ELF-1 (cell line): ENCODE measurements at regions not wholly inside any gene's neighbourhood (a gene's known extent, or its start where the extent isn't known, plus 50 kb on each side); places are given as distances from the start of the nearest gene placed in this dataset.
"Not testable (repeated sequence)": the region's sequence is repeated elsewhere in the genome, so short reads cannot be mapped to it uniquely, and the experiment has no call there.

Experiments
- DNase-seq: peaks from one replicate; pipeline ENCODE4 v3.0.0-alpha.2; 2016; ENCODE audit warnings: low read depth, low spot score

DNA sequence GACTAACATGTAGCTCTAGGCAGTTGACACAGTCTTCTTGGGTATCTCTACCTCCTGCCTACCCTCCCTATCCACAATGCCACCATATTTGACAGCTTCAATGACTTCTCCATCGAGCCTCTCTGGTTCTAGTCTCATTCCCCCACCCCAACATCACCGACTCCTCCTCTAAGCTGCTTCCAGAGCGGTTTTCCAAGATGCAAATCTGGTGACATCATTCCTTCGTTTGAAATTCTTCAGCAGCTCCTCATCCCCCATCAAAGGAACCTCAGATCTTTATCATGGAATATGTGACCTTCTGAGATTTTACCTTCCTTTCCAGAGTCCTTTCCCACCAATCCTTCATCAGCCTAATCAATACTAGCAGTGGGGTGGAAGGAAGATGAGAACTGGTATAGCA lies 352.4 kb upstream of the RUNX1 start:
- DNase-seq: no peak

DNA sequence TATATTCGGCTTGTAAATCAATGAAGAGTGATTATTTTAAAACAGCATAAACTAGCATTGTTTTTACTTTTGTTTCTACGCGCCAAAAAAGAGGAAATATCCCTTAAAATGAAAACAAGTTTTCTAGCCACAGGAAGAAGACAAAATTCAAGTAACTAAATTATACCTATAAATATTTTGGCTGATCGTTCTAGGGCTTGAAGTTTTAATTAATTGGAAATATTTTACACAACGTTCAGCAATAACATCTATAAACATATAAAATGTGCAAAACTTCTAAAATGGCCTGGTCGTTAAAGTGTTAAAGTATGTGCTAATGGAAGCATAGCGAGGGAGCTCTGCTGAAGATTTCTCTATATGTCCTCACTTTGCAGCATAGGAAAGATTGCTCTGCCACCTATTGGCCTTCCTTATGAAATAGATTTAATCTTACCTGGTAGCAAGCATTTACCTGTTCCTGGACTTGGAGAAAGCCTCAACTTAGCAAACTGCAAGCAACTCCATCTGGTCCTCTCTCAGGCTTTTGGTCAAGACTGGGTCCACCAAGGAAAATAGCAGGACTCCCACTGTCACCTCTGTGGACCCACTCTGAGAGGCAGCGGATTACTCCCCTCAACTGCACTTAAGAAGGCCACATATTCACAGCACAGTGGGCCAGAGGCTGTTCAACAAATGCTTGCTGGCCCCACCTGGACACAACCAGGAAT lies 351.3 kb upstream of the RUNX1 start:
- peak; percentile 18 for DNase-seq

DNA sequence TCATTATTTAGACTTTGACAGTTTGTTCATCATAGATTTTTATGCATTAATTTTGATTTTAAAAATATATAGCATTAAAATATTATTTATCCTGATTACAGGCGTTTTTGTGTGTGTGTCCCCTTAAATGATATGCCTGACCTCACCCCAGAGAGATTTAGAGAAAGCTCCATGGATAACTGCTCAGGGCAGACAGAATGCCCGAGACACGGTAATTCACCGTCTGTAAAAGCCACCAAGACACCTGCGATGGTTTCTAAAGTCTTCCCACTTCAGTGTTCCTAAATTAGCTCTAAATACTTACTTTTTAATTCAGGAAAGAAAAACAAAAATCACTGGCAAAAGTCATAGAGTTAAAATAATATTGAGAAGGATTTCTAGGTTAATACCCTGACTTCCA lies 350.6 kb upstream of the RUNX1 start:
- no peak for DNase-seq

DNA sequence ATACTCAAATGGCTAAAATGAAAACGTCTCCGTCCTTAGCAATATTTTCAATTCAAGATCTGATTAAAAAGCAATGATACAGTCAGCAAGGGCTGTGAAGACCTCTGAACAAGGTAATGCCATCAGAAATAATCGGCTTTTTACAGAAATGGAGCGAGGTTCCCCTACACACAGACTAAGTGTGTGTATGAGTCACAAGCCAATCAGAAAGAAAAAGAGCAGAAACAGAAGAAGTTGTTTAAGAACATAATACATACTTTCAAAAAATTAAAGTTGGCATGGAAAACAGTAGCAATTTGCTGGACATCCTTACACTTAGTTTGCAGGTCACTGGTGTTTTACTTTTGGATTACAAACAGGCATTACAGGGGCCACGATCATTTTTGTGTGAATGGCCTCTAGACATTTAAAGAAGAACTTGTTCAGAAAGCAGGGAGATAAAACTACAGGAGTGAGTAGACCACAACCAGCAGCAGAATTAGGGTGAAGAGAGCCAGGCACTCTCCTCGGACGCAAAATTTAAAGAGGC lies 350.0 kb upstream of the RUNX1 start:
- DNase-seq: no peak

DNA sequence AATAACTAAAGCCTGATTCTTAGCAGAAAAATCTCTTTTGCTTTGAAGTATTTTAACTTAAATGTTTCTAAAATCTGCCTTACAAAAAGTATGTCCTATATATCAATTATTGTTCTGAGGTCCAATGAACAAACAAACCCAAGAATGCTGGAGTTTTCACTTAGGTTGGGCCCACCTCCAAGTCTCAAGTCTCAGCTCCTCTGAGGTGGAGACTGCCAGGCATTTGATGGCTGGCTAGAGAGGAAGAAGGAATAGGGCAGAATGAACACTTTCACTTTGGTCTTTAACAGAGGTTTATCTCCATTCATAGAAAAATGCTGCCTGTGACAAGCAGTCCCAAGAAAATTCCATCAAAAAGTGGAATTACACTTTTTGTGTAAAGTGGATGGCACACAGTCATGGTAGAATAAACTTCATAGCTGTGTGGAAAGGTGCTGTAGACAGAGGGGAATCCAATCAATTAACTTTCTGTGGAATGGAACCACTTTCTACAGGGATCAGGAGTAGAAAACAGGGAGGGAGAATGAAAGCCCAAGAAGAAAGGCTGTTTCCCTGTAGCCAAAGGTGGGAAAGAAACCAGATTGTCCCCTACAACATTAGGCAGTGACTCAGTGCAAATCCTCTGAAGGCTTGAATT lies 349.4 kb upstream of the RUNX1 start:
- DNase-seq: no peak

DNA sequence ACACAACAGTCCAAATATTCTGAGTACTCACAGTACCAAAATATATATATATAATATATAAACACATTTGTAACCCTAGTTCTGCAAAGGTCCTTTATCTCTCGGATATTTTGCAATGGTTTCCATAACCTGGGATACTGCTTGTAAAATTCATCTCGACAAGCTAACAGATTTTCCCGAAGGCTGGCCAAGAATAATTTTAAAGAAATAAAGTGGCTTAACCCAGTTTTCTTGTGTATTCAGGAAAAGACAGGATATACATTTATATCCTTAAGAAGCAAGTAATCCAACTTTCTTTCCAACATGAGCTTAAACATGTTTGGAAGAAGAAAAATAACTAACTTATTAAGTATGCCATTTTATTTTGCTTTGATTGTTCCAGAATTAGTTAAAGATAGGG lies 348.7 kb upstream of the RUNX1 start:
- no peak for DNase-seq

DNA sequence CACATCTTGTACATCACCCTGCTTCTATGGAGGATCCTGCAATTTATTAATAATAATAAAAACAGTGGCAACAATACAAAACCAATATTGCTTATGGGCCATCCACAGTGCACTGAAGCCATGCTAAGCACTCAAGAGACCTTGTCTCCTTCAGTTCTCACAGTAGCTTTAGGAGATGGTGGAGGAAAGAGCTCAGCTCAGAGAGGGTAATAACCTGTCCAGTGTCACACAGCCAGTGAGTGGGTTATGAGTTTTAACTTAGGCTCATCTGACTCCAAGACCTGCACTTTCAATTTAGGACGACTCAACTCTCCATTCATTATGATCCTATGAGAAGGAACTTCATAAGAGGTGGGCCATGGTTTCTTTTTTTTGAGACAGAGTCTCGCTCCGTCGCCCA lies 347.6 kb upstream of the RUNX1 start:
- DNase-seq: no peak

DNA sequence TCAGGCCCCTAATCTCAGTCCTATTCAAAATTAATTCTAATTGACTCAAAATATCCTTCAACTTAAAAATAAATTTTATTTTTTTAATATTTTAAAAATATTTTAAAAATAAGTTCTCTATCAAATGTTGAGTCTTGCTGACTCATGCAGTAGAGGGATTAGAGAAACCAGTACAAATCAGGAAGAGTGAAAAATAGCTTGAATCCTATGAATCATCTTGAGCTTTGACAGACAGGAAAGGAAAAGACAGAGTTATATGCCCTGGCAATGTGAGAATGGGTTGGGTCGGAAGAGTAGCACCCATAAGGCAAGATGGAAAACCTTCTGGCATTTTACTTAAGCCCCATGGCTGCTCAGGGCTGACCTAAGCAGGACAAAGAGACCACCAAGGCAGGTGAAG lies 346.6 kb upstream of the RUNX1 start:
- no peak for DNase-seq

DNA sequence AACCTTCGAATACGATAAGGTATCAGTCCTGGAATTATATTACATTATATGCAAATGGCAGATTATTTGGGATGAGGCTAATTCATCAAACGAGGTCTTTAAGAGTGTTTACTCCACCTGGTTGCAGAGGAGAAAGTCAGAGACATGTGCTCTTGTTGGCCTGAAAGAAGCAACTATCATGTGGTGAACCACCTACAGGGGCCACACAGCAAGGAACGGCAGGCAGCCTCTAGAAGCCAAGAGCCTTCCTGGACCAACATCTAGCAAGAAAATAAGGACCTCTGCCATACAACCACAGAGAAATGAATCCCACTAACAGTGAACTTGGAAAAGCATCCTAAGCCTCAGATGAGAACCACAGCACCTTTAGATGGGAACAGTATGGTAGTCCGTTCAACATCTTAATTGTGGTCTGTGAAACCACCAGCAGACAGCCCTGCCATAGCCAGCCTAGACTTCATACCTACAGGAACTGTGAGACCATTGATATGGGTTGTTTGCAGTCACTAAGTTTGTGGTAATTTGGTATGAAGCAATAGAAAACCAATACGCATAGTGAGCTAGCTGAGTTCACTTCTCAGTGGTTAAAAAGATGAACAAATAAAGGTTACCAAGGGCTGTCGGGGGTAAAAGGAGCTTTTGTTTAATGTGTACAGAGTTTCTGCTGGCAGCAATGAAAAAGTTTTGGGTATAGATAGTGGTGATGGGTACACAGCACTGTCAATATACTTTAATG lies 345.7 kb upstream of the RUNX1 start:
- no peak for DNase-seq

DNA sequence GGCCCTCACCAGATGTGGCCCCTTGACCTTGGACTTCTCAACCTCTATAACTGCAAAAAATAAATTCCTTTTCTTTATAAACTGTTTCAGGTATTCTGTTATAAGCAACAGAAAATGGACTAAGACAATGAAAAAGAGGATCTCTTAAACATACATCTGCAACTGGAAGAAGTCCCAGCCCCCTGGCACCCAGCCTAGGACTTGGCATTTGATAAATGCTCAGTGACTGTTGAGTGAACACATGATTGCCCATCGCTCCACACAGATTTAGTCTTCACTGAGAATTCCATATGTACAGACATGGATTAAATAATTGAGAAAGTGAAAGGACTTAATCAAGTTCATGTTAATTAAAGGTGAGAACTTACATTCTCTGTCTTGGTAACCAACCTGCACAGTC lies 344.9 kb upstream of the RUNX1 start:
- no peak for DNase-seq

DNA sequence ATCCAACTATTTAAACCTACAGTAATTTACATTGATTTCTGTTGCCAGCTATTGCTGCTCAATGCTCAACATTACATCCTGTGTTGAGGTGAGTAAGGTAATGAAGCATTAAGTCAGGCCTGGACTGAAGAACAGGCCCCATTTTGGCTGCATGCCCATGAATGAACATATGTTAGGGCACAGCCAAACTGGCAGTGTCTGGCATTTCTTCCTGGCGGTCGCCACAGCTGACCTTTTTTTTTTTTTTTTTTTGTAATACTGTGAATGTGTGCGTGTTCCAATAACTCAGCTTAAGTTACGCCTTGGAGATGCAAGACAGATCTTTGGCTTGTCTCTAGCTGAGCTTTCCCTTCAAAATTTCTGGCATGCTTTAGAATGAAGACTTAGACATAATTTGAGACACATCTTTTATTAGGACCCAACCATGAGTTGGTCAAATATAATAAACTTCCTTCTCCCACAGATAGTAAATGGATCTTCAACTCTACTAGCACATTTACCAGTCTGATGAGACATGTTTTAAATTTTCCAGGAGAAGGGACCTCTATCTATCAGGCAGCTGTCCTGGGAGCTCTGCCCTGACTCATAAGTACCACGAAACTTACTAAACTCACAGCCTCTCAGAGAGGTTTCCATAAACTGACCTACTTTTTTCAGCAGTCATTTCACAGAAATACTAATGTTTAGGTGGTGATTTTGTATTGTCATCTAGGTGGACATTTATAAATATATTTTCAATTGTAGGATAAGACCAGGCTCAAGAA lies 341.1 kb upstream of the RUNX1 start:
- no peak for DNase-seq

DNA sequence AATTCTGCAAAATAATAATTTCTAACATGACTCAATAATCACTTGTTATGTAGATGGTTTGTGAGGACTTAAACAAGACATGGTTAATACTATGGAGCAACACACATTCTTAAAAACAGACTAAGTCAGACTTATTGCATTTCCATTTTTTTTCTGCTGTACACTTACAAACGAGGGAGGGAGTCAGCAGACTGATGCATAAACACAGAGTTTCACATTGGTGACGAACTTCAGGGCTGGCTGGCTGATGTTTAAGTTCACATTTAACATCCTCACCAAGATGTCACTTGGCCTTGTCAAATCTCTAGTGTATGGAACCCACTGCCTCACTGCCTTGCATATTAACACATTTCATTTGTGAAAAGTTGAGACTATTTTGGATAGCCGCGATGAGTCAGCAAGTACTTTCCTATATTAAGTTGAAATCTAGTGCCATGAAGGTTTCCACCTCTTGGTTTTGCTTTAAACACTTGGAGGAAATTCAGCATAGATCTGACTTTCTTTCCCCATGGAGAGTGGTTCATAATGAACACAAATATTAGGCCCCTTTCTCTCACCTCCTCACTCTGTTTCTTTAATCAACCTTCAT lies 337.5 kb upstream of the RUNX1 start:
- no peak for DNase-seq

DNA sequence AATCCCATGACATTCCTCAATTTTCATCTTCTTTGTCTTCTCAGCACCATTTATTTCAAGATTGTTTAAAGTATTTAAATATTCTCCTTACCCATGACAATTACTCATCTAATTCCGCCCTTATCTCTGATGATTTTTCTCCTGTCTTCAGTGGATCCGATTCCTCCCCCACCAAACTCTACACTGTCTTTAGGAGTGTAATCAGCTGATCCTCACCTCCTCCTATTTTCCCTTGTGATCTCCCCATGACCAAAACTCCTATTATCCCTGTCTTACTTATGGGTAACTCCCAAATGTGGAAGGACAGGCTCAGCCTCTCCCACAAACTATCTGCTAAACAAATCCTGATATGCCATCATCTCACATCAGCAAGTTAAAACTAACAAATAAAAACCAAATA lies 335.3 kb upstream of the RUNX1 start:
- DNase-seq: no peak

DNA sequence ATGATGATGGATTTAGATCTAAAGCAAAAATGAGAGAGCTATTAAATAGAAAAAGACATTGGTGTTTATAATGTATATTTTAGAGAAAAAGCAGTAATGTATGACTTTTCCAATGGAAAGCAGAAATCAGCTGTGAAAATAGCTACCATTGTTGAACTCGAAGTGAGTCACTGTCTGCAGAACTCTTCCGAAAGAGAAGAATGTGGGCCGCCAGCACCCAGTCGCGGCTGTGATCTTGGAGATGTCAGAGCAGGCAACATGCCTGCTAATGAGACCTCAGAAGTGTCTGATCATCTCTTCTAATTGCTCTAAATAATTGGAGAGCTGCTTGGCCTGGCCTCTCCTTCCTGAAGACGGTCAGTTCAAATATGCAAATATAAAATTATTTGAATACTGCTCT lies 333.6 kb upstream of the RUNX1 start:
- DNase-seq: no peak

DNA sequence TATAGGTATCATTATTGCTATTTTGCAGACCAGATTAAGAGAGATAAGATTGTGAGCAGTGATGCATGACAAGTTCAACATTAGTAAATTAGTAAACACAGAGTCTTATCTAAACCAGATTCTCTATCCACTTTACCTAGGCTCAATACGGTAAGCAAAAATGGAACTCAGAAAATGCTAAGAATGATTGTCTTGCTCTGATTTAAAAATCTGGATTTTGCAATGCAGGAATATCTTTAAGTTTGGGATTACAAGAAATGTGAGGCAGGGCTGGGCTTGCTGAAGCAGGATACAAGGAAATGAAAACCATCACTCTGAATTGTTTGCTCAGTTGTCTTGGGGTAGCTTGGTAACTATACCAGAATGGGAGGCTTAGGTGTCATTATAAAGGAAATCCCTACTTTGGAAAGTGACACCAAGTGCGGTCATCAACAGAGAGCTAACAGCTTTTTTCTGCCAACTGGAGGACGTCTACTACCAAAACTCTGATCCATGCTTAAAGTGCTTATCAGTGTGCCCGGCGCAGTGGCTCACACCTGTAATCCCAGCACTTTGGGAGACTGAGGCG lies 332.7 kb upstream of the RUNX1 start:
- no peak for DNase-seq

DNA sequence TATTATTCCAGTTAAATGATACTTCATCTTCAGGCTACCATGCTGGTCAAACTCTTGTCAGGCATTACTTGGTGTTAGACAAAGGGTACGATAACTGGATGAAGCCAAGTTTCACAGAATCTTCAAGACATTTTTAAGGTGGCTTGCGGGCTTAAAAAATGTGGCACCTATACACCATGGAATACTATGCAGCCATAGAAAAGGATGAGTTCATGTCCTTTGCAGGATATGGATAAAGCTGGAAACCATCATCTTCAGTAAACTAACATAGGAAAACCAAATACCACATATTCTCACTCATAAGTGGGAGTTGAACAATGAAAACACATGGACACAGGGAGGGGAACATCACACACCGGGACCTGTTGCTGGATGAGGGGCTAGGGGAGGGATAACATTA lies 331.2 kb upstream of the RUNX1 start:
- DNase-seq: not testable (repeated sequence)

DNA sequence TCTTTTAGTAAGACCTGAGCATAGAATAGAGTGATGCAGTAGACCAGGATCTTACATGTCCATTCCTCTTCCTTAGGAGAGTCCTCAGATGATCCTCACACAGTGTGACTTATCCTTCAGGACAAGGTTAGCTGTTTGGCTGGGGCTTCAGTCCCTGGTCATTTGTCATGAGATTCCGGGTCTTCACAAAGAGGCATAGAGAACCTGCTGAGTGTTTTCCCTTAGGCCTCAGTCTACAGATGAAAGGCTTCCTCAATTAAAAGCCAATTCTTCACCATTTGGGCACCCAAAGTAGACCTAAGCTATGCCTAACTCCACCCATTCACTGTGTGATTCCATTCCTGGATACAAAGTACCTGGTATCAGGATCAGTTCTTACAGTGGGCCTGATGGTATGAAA lies 329.8 kb upstream of the RUNX1 start:
- peak; percentile 66 for DNase-seq

DNA sequence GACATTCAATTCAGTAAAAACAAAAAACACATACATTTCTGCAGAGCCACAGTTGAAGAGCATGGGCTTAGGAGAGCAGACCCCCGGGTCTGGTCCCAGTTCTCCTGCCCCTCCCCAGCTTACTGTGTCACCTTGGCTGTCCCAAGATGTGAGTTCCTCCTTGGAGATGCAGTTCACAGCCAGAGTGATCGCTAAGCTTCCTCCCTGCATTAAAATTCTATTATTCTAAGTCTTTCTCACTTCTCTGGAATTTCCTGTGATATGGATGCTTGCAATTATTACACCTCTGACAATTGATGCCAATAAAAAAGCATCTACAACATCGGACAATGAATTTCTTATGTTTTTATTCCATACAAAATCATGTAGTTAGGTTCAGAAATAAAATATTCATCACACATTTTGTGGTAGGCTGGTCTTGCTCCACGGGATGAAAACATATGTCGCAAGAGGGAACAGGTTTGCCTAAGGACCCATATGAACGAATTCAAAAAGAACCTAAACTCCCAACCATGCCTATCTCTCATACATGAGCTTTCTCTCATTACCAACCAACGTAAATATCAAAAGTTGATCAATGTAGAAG lies 328.5 kb upstream of the RUNX1 start:
- DNase-seq: no peak

DNA sequence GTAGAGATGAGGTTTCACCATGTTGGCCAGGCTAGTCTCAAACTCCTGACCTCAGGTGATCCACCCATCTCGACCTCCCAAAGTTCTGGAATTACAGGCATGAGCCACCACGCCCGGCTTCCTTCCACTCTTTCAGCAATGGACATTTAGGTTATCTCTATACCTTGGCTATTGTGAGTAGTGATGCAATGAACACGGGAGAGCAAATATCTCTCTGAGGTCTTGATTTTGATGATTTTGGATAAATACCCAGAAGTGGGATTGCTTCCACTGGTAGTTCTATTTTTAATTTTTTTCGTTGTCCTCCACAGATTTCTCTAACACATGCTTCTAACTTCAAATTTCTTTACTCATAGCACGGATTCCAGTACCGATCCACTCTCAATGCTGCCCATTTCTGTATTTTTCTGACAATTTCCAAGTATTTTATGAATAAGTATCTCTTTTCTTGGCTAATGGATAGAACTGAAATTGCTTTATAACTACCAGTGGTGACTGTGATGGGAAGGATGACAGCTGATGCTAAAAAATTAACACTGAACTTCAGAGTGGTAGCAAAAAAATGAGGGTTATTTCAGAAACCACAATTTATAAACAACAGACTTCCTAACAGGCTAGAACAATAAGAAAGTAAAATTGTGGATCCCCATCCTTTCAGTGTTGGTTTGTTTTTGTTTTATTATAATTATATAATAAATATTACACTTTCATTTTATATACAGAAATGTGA lies 327.5 kb upstream of the RUNX1 start:
- no peak for DNase-seq

DNA sequence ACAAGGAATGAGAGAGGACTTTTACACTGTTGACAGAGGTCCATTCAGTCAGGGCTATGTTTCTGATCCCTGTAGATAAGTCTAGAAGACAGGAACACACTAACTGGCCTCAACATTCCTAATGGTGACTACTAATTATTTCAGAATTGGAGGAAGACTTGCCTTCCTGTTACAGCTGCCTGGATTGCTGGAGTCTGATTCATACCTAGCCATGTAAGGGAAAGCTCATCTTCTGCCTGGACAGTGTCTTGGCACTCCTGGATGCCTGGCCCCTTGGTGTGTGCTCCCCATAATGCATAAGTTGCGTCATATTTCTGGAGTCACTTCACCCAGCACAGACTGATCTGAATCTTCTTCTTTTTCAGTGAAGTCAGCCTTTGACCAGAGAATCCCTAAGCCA lies 326.0 kb upstream of the RUNX1 start:
- no peak for DNase-seq
